Suprapubic skin (tissue), 4 donors: ENCODE measurements at regions not wholly inside any gene's neighbourhood (a gene's known extent, or its start where the extent isn't known, plus 50 kb on each side); places are given as distances from the start of the nearest gene placed in this dataset.

Source experiments
- EP300 ChIP-seq: sonication (generic); formaldehyde crosslinking; IDR thresholded peaks from one replicate; pipeline ENCODE4 v1.6.1; 2017; ENCODE audit warnings: antibody characterized with exemption
- POLR2A ChIP-seq, 2 donors: fragments of 450-650 bp; IDR thresholded peaks; one replicate each; pipeline ENCODE4 v1.6.1; 2017; ENCODE audit warnings: antibody characterized with exemption in 2 of 2, mild to moderate bottlenecking in 2 of 2, moderate library complexity in 2 of 2
- POLR2AphosphoS5 ChIP-seq, 3 donors: sonication (generic); formaldehyde crosslinking; IDR thresholded peaks; one replicate each; pipeline ENCODE4 v1.6.1; 2017; ENCODE audit warnings: antibody characterized with exemption in 3 of 3
- TF ChIP-seq, protein P1 (sequence below), 2 donors: fragments of 200-600 bp in 1 of 2; fragments of 450-650 bp in 1 of 2; sonication (generic) in 1 of 2; IDR thresholded peaks; one replicate each; pipeline ENCODE4 v1.5.1; 2016 to 2019; ENCODE audit warnings: antibody characterized with exemption in 2 of 2, mild to moderate bottlenecking in 1 of 2, moderate library complexity in 1 of 2

DNA sequence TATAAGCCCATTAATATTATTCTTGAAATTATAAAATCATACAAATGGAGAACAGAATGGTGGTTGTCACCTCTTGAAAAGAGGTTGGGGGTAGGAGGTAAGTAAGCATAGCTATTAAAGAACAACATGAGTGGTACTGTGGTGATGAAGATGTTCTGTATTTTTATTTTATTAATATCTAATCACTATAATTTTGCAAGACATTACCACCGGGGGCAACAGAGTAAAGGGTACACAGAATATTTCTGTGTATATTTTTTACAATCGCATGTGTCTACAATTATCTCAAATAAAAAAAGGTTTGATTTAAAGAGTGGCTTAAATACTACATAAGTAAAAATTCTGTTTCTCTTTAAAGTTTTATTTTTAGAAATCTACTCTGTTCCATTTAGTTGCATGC is 557.8 kb downstream of the NXPH1 start:
- TF ChIP-seq, protein P1, sequence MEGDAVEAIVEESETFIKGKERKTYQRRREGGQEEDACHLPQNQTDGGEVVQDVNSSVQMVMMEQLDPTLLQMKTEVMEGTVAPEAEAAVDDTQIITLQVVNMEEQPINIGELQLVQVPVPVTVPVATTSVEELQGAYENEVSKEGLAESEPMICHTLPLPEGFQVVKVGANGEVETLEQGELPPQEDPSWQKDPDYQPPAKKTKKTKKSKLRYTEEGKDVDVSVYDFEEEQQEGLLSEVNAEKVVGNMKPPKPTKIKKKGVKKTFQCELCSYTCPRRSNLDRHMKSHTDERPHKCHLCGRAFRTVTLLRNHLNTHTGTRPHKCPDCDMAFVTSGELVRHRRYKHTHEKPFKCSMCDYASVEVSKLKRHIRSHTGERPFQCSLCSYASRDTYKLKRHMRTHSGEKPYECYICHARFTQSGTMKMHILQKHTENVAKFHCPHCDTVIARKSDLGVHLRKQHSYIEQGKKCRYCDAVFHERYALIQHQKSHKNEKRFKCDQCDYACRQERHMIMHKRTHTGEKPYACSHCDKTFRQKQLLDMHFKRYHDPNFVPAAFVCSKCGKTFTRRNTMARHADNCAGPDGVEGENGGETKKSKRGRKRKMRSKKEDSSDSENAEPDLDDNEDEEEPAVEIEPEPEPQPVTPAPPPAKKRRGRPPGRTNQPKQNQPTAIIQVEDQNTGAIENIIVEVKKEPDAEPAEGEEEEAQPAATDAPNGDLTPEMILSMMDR (IDR thresholded peaks at IDR 0.05) = no peak
- no peak for TF ChIP-seq POLR2A (IDR thresholded peaks at IDR 0.05)
- no peak for TF ChIP-seq POLR2AphosphoS5 (IDR thresholded peaks at IDR 0.05)
- no peak for TF ChIP-seq EP300
